ENCODE measurements at regions not wholly inside any gene's neighbourhood (a gene's known extent, or its start where the extent isn't known, plus 50 kb on each side); places are given as distances from the start of the nearest gene placed in this dataset.

DNA sequence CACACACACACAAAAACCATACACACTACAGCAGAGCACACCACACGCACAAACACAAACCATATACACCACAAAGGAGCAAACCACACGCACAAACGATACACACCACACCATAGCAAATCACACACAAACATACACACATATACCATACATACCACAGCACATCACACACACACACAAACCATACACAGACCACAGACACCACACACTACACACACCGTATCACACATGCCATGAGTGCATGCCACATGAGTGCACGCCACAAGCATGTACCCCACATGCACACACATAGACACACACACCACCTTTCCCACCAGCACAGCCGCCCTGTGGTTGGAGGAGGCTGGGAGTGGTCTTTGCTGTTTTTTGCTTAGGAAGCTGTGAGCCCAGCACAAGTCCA, 517.1 kb upstream of the MYT1L start:
- ATAC-seq: no peak
- DNase-seq: no peak

DNA sequence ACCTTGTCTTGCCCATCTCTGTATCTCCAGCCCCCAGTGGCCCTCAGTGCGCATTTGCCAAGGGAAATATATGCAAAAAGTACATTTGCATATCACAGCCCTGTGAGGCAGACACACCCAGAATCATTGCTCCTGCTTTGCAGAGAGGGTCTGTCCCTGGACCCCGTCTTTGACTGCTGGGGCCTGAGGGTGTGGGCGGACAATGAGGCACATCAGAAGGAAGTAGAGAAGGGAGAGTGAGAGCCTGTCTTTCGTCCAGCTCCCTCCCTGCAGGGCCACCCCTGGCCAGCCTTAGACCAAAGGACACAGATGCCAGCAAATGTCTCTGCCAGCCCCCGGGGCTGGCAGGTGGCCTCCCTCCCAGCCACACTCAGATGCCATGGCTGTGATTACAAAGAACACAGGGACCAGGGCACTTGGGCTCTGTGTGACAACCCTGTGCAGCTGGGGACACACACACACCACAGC, 516.2 kb upstream of the MYT1L start:
- DNase-seq (no peak), ATAC-seq (no peak)

DNA sequence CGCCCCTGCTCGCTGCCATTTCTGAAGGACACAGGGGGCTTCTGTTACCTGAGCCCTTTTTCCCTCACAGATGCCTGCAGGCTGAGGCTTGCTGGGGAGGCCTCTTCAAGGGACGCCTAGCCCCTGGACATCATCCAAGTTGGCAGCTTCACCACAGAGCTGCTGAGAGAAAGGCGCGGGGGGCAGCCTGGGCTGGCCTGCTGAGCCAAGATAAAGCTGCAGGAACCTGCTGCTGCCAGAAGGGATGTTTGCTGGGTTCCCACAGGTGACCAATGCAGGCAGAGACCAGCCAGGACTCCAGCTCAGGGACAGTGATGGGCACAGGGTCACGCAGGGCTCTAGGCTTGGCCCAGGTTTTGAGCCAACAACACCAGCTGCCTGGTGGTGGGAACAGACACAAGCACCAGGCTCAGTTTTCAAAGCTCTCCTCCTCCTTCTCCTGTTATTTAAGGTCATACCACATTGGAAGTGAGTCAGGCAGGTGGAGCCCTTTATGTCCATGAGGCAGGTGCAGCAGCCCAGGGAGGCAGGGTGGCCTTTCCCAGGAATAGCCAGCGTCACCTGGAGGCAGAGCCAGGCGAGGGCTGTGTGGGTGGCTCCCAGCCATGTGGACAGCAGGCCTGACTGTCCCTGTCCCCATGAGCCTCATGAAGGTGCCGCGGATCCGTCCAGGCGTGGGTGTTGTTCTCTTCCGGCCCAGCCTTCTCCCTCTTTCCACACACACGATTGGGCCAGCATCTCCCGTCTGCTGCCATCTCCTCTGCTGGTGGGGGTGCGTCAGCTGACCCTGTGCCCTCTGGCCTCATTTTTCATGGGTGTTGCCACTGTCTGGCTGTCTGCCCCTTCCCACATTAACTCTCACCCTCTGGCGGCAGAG, 515.5 kb upstream of the MYT1L start:
- no peak for DNase-seq
- no peak for ATAC-seq

DNA sequence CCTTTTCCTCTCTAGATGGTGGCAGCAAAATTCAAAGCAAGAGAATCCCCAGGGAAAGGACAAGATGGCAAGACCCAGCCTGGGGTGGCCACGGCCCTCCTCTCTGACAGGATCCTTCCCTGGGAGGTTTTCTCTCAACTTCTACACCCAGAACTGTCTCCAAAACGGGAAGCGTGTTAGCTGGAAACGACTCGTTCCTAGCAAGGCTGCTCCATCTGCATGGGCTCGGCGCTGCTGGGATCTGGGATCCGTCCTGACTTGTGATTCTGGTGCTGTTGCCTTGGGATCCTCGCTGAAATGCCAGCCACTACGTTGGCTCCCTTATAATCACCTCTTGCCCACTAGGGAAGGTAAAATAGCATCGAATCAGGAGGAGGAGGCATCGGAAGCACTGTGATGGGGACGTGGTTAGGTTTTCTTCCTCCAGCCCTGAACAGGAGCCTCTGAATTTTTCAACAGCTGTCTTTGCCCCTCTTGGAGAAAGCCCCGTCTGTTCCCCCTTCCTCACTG, 514.8 kb upstream of the MYT1L start:
- no peak for ATAC-seq
- DNase-seq: no peak

DNA sequence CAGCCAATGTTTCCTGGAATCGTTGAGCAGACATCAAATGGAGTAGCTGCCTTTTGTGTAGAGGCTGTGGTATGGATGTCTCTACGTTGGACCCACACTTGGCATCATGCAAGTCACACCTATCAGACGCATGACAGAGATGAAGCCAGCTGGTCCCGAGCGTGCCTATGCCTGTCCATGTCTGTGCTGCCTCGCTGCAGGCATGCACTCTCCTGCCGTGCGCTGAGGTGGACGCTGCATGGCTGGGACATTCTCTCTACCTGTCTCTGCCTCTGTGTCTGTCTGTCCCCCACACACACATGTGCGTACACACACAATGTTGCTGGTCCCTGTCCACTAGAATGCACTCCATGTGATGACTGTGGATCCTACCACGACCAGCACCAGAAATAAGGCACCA, 514.2 kb upstream of the MYT1L start:
- DNase-seq (no peak), ATAC-seq (no peak)

DNA sequence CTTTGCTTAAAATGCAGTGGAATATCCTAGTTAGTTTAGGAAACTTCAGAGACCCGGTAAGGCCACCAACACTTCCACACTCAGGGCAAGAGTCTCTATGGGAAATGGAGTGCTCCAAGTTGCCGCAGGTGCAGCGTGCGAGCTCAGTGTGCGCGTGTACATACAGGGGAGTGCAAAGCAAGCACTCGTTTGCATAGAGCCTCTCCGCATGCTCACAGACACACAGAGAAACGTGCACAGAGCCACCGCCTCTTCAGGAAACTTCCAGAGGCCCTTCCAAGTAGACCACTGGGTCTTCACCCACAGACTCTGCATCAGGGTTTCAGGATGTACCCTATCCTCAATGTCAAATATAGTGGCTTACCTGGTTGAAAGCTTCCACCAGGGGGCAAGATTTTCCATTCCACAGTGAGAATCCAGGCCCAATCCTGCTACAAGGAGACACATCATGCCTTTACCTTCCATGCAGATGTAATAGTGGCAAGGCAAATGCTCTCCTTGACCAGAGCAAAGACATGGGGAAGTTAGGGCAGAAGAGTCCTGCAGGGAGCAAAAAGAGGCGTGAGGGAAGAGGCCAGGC, 513.0 kb upstream of the MYT1L start:
- ATAC-seq (no peak), DNase-seq (no peak)

DNA sequence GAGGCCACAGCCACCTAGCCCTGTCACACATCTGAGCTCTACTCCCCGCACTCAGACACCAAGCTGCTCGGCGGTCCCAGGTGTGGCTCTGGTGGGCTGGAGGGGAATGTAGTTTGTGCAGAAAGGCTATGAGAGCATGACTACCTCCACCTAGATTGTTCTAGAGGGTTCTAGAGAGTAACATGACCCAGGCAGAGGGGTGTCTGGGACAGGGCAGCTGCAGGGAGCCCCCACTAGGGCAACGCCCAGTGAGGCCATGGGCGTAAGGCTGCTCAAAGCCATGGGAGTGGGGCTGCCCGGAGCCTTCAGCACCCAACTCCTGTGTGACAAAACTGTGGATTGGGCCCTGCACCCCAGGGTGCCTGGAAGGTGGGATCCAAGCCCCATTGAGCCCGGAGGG, 511.4 kb upstream of the MYT1L start:
- ATAC-seq (no peak), DNase-seq (no peak)

DNA sequence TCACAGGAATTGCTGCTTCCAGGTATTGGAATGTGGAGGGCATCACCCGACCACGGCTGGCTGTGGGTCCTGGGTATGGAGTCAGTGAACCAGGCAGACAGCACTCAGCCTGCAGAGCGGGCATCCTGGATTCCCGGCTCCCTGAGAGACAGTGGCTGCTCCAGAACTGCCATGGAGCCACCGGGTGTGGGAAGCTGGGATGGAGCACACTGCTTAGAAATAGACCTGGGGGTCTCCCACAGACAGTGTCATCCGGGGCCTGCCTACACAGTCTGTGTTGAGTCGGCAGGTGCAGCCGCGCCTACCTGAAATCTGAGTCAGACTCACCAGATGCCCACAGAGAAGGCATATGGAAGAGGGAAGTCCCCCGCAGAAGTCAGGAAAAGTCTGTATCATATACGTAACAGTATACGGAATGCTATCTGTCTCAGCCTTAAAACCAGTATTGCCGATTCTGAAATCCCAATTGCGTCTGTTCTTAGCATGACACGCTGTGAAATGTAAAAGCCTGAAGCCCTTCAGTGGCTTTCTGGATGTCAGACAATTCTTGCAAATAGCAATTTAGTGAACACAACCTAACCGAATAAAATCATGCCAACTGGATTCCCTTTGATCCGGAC, 509.7 kb upstream of the MYT1L start:
- DNase-seq (no peak), ATAC-seq (no peak)

DNA sequence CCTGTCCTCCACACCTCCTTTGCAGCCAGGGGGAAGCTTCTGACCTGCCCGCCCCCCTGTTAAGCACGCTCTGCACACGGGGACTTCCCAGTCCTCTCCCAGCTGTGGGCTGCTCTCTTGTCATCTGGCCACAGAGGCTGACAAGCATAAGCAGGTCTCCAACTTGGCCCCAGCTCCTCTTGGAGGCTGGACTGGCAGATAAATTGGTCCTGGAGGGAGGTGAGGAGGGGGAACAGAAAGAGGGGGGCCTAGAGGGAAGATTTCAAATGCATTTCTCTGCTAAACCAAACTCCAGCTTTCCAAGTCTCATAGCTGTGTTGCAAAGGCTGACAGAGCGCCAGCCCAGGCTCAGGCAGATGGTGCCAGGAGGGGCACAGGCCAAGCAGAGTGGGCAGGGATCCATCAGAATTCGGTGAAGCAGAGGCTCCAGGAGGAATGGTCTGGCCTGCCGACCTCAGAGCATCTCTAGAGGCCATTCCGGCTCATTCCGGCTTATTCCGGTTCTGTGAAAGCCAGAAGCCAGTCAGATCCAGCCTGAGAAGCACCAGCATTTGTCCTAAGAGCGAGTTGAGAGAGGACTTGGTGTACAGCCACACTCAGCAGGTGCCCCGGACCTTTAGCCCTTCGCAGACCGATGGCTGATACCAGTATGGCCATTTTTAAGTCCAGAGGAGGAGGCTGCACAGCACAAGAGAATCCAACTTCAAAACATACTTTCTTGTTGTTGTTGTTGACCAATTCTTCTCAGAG, 508.9 kb upstream of the MYT1L start:
- no peak for DNase-seq
- ATAC-seq: no peak

DNA sequence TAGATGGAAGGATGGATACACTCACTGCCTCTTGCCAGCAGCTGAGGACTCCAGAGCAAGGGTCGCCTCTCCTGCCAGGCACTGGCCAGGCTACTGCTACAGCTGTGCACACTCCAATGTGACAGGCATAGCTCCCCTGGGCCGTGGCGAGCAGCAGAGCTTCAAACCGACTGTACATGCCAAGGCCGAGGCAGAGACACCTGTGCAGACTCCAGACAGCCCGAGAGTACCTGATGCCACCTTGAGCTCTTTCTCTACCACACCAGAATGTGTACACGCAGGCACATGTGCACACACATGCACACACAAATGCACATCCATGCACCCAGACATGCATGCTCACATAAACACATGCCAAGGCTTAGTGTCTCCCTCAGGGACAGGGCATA, 508.3 kb upstream of the MYT1L start:
- ATAC-seq (no peak), DNase-seq (no peak)

DNA sequence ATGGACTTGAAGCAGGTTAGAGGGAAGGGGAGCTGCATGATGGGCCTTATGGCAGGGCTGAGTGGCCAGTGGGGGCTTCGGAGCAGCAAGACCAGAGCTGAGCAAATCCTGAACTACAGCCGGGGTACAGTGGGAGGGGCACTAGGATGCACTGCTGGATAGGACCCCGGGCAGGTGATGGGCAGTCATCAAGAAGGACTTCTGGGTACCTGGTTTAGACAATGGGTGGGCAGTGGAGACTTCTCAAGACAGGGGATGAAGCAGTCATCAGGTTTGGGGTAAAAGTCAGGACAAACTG, 507.4 kb upstream of the MYT1L start:
- DNase-seq: no peak
- no peak for ATAC-seq

DNA sequence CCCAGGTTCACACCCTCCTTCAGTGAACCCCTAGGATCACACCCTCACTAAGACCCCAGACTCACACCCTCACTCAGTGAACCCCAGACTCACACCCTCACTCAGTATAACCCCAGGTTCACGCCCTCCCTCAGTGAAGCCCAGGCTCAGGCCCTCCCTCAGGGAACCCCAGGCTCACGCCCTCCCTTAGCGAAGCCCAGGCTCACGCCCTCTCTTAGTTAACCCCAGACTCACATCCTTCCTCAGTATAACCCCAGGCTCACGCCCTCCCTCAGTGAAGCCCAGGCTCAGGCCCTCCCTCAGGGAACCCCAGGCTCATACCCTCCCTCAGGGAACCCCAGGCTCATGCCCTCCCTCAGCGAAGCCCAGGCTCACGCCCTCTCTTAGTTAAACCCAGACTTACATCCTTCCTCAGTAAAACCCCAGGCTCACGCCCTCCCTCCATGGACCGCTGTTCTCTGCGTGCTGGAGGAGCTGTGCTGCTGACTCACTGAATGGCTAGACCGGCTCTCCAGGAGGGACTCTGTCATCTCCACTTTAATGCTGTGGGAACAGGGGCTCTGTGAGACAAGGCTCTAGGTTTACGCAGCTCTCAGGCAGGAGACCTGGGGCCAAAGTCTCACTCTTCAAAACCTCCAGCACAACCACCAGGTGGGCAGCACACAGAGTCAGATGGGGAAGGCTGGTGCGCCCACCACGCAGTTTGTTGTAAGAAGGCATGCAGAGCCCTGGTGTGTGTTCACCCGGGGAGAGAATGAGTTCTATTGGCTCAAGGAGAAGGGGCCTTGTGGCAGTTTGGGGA, 506.9 kb upstream of the MYT1L start:
- ATAC-seq: no peak

DNA sequence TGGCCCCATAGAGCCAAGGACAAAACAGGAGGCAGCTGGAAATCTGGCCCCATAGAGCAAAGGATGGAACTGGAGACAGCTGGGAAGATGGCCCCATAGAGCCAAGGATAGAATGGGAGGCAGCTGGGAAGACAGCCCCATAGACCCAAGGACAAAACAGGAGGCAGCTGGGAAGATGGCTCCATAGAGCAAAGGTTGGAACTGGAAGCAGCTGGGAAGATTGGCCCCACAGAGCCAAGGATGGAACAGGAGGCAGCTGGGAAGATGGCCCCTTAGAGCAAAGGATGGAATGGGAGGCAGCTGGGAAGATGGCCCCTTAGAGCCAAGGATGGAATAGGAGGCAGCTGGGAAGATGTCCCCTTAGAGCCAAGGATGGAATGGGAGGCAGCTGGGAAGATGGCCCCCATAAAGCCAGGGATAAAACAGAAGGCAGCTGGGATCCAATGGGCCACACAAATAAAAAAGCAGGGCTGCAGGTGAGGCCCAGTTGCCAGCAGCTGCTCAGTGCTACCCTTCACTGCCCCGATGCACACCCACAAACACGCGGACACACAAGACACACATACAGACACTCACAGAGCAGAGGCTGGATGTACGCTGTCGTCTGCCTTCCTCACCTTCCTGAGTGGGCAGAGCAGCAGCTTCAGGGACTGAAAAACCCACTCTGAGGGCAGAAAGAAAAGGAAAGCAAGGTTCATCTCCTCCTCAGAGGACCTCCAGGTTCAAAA, 505.4 kb upstream of the MYT1L start:
- no peak for DNase-seq
- ATAC-seq: no peak

More for the DNA sequence above, 506.9 kb upstream of the MYT1L start:
- DNase-seq: no peak

DNA sequence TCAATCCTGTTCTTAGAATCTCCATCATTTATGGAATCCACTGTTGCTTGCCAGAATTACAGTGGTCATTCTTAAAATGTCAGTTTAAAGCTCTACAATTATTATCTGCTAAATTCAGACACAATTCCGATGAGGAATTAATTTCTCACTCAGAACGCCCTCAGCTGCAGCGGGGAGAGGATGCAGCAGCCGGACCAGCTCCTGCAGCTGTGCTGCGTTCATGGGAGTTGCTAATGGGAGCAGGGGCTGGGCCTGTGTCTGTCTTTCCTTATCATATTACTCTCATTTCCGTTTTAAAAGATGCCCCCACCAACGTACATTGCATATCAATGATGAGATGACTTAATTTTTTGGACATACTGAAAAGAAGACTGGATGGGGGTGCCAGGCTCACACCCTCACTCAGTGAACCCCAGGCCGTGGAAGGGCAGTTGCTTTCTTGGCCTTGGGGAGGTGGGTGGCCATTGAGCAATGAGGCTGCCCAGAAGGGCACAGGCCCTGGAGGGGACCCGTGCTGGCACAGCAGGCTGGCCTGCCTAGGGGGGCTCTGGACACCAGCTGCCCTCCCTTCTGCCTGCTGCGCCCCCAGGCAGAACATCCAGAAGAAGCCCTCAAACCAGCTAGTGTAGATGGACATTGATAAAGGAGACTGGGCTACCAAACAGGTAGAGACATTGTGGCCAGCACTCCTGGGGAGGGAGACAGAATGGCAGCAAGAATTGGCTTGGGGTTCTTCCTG, 503.6 kb upstream of the MYT1L start:
- no peak for ATAC-seq

DNA sequence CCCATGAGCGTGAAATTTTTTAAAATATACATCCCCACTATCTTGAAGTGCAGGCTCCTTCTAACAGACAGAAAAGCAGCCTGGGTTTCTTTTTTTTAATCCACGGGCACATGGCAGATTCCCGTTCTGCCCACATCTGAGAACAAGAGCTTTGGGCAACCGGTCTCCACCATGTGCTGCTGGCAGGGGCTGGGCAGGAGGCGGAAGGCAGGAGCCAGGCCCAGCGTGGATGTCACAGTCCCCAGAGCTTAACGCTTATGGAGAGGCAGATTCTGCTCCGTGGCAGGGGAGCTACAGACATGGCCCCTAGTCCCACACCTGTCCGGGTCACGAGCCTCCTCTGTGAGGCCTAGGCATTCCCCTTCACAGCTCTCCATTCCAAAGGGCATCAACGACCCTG, 503.0 kb upstream of the MYT1L start:
- DNase-seq (no peak), ATAC-seq (no peak)

More for the DNA sequence above, 503.6 kb upstream of the MYT1L start:
- DNase-seq: no peak

DNA sequence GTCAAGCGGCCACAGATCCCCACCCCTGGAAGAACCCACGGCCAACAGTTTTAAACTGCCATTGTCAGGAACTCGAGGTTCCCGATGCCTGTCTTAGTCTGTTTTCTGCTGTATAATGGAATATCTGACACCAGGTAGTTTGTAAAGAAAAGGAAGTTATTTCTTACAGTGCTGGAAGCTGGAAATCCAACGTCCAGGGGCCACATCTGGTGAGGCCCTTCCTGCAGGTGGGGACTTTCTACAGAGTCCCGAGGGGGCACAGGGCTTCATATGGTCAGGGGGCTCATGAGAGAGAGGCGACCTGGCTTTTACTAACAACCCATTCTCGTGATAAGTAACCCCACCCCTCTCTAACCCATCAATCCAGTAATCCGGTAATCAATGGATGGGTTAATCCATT, 501.6 kb upstream of the MYT1L start:
- ATAC-seq (no peak), DNase-seq (no peak)

DNA sequence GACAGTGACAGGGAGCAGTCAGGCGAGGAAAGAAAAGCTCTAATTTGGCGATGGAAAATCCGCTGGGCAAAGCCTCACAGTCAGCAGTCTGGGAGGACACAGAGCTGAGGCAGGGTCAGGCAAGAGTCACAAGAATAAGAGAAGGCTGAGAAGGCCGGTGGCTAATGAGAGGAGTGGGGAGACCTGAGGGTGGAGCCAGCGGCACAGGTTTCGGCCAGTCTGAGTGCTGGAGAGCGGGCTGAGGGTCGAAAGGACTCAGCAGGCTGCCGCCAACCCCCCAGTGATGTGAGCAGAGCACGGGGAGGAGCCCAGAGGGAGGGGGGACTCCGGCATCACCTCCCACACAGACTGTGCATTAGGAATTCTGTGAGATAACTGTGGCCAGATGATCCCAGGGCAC, 500.6 kb upstream of the MYT1L start:
- DNase-seq: no peak
- ATAC-seq: no peak

DNA sequence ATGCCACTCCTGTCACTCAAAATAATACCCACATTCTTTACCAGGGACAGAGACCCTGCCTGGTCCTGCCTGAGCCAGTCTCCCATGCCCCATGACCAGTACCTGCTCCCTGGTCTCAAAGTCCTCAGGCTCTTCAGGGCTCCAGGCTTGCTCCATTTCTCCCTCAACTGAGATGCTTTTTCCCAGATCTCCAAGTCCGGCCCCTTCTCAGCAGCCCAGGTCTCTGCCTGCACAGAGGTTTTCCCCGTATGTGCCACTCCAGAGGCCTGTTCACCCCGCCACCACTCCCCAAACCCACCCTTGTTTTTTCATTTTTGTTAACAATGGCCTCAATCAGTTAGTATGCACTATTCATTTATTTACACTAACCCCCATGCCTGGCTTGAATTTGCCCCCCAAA, 499.5 kb upstream of the MYT1L start:
- ATAC-seq: no peak
- DNase-seq: no peak

DNA sequence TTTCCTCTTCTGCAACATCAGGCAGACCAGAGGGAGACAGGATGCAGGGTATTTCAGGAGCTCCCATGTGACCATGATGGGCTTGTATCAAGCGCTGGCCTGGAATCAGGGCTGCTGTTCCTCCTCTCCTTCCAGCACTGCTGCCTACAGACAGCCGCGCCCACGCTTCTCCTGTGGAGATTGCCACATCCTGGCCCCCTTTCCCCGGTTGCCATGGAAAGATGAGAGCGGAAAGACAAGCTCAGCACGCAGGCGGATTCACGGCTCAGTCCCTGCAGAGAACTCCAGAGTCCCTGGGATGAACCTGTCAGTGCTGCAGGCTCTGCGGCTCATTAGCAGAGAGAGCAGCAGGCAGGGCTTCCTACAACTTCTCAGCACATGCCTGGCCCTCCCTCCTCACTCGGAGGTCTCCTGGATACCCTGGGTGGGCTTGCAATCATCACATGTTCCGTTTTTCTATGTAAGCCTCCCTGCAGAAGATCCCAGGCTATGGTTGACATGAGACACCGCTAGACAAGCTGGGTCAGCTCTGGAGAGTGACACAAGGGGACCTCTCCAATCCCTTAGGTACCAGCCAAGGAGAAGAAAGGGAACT, 497.8 kb upstream of the MYT1L start:
- ATAC-seq: no peak

DNA sequence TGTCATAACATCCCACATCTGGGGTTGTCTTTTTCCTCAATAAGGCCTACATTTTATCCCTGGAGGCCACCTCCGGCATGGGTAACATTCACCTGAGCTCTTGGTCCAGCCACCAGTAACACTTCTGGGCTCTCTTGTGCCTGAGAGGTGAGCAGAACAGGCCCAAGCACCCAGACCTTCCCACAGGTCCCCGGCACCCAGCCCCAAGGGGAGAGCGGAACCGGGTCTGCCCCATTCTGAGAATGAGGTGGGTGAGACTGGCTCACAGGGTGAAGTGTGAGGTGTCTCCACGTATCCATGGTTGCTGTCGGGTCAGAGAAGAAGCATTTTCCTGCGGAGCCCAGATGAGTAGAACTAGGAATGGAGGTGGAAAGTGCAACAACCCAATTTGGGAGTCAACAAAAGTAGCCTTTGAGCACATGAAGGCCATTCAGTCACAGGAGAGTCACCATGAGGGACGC, 496.7 kb upstream of the MYT1L start:
- DNase-seq (no peak), ATAC-seq (no peak)

More for the DNA sequence above, 497.8 kb upstream of the MYT1L start:
- no peak for DNase-seq

Data from stimulated activated naive CD8-positive, alpha-beta T cell treated with anti-CD3 and anti-CD28 coated beads, Interleukin-15, Interleukin-2, amounts not matched to agents 100 U/mL and 50 U/mL, for 24 hours (primary cell).